HG03103 (cell line): ENCODE measurements at regions not wholly inside any gene's neighbourhood (a gene's known extent, or its start where the extent isn't known, plus 50 kb on each side); places are given as distances from the start of the nearest gene placed in this dataset.

ENCODE experiments used
- ATAC-seq: cut with Tn5 transposase; IDR thresholded peaks from one replicate; pipeline ENCODE4 v1.9.1; 2021; ENCODE audit warnings: low read depth; ENCODE audit not compliant: unreplicated experiment

DNA sequence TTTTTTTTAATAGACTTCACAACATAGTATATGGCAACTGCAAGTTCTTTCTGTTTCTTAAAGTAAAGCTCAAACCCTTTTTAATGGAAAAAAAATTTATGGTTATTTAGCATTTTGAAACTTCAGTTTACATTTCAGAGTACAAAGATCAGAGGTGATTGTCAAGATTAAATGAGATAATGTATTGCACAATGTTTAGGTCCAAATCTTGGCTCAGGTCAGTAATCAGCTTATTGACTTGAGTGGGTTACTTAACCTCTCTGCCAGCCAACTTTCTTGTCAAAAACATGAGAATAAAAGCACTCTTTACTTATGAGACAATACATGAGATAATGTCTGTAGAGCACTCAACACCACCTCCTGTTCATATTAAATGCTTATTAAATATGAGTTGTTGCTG, 345.1 kb upstream of the PTPRD start:
- no peak for ATAC-seq

DNA sequence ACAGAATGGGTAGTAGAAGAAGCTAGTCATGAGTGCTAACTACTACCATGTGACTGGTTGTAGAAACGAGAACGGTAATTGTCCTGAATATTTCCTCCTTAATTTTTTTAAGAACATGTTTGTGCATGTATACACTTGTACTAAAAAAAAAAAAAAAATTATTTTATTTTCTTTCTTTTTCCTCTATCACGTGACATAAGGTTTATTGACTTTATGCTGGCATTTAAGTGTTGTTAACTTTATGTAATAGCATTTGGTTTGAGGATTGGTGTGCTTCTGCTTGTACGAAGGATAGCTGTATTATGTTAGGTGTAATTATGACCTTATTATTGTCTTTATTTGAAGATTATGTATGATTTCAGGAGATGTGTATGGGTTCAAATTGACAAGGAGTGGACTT, 349.1 kb upstream of the PTPRD start:
- no peak for ATAC-seq

DNA sequence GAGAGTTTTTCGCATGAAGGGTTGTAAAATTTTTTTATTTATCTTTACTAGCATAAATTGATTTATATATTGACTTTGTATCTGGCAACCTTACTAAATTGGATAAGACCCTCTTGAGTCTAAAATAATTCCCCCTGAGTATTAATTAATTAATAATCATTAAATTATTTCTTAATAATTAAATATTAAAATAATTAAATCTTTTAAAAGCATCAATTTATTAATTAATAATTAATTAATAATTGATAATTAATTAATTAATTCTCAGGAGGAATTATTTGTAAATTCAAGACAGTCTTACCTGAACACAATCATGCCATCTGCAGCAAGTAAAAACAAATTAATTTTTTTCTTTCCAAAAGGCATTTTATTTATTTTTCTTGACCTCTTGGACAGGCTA, 370.4 kb upstream of the PTPRD start:
- ATAC-seq, result no peak

DNA sequence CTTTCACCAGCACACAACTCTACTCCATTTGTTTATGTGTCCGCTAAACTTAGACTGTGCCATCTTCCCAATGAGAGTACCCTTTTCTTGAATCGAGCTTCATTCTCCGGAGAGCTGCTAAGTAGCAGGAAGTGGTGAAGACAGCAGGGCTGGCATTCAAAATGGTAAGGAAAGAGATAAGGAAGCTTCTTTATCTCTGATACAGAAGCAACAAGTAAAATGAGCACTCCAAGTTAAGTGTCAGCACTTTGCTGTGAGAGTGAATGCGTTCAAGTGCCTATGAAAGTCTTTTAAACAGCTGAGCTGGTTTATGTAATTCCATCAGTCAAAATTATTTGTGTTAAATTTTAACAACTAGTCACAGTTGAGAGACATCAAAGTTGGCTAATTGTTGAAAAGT, 386.8 kb upstream of the PTPRD start:
- ATAC-seq, result no peak

DNA sequence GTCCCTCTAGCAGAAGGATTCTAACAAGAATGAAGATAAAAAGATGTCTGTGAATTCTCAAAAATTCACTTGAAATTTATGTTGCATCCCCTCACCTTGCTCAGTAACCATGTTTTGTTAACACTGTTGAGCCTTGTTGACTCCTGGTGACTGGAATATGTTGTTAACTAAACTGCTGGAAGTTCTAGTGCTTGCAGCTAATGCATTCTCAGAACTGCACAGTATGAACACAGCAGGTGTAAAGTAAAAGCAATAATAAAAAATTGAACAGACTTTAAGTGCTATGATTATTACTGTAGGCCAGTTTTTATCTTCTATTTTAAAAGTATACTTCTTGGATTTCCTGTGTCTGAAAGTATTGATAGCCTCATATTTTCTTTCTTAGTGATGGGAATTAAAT, 388.7 kb upstream of the PTPRD start:
- no peak for ATAC-seq

DNA sequence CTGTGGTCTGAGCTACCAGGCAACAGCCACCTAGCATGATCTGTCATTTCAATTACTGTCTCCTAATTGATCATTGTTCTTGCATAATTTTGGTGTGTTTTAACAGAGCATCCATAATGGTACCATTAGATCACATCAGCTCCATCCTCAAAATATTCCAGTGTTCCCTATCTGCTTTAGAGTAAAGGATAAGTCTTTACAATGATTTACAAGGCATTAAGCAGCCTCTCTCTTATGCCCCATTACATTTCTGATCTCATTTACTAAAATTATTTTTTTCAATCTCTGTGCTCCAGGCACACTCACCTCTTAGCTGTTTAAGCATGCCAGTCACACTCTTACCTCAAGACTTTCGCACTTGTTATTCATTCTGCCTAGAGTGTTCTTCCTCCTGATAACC, 389.9 kb upstream of the PTPRD start:
- ATAC-seq, result no peak

DNA sequence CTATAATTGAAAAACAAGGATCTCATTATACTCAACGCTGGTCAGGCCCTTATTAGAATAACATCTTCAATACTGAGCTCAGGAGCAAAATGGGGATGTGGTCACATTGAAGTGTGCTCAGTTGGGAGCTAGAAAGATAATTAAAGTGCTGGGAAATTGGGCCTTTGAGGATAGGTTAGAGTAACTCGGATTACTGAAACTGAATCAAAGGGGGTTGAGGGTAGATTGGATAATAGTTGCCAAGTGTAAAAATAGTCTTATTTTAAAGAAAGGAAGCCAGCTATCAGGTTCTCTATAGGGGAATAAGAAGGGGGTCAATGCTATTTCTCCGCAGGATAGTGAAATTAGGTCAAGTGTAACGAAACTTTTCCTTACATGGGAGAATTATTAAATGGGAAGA, 391.0 kb upstream of the PTPRD start:
- no peak for ATAC-seq

DNA sequence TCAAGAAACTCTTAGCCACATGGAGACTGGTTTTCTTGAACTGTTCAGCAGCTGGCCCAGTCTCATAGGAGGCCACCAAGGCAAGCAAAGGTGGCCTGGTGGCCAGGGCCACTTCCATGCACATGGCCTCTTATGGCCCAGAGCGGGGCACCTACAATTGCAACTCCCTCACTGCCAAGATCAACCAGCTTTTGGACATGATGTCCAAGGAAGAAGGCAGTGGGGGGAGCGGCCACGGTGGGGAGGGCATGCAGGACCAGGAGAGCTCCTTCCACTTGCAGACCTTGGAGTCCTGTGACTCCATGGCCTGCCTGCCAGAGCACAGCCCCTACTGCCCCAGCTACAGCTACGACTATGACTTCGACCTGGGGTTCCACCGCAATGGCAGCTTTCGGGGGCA, 398.9 kb upstream of the PTPRD start:
- ATAC-seq, result no peak

DNA sequence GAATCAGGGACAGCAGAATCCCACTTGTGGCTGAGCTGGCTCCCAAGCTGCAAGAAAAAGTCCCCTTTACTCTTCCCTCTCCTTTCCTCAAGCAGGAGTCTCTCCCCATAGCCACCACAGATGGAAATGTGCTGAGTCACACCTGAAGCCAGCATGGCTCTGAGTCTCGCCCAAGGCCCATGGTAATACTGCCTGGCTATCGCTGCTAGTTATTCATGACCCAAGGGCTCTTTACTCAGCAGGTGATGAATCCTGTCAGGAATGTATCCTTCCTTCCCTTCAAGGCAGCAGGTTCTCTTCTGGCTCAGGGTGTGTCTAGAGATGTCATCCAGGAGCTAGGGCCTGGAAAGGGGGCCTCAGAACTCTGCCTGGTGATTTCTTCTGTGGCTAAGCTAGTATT, 403.3 kb upstream of the PTPRD start:
- no peak for ATAC-seq

DNA sequence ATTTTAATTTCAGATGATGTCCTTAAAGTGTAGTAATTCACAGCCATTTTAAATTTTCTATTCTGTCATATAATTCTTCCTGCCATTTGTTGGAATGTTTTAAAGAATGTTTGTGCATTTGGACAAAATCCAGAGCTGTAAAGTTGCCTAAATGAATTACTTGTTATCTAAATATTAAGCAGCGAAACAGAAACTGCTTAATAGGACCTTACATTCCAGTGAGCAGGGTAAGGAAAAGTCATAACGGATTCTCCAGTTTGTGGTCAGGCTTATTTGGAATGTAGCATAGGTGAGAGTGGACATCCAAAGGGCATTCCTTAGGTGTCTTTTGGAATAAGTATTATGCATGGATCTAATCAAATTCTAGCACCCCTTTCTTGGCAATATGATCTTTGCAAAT, 410.4 kb upstream of the PTPRD start:
- ATAC-seq, result no peak

DNA sequence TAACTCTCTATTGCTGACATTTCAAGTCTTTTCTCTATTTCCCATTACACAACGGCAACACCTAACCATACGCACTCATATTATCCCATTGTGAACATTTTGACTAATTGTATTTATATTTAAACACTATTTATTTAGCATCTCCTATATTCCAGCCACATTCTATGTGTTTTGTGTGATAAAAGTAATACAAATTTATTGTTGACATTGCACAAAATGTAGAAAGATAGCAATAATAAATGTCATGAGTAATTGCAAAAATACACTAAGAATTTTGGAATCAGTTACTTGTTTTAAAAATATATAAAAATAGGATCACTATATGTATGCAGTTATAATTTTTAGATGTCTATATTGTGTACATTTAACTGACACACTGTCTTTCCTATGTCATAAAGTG, 413.0 kb upstream of the PTPRD start:
- no peak for ATAC-seq

DNA sequence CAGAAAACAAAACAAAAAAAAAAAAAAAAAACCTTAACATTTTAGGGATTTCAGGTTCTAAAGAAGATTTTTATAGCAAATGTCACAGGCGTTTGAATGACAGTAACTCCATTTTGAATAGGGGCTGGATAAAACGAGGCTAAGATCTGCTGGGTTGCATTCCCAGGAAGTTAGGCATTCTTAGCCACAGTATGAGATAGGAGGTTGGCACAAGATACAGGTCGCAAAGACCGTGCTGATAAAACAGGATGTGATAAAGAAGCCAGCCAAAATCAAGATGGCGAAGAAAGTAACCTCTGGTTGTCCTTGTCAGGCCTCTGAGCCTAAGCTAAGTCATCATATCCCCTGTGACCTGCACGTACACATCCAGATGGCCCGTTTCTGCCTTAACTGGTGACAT, 425.6 kb upstream of the PTPRD start:
- ATAC-seq, result no peak

DNA sequence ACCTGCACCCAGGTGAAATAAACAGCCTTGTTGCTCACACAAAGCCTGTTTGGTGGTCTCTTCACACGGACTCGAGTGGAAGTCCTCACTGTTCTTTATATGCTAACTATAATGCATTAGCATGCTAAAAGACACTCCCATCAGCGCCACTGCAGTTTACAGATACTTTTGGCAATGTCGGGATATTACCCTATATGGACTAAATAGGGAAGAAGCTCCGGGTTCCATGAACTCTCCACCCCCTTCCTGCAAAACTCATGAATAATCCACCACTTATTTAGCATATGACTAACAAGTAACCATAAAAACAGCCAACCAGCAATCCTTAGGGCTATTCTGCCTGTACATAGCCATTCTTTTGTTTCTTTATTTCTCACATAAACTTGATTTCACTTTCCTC, 426.2 kb upstream of the PTPRD start:
- no peak for ATAC-seq

DNA sequence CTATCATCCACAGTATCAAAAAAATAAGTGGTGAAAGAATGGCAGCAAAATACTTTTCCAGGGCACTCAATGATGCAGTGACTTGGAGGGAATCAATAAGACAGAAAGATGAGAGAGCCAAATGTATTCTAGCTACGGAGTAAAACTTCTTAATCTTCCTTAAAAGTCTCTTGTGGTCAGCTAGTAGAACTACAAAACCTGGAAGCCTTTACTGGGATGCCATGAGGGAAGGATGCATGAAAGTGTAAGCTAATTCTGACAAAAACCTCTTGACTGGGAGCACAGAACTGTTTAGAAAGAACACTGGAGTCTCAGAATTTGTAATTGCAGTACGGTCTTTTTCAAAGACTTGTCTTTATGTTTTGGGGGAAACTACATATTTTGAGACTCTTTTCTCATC, 432.8 kb upstream of the PTPRD start:
- ATAC-seq, result no peak

DNA sequence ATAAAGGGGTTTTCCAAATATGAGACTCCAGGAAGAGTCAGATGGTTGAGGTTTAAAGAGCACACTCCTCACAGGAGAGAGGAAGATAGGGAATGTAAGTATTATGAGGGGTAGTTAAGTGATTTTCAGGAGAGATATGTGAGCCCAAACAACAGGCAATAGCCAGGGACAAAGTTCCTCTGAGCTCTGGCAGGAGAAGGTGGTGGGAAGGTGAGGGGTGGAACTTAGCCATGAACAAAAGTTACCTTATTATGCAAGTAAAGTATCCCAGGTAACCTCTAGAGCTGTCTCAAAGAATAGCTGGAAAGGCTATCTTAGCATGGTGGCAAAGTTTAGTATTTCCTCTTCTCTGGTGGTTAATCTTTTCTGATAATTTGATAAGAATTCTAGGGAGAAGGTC, 450.5 kb upstream of the PTPRD start:
- ATAC-seq, result no peak

DNA sequence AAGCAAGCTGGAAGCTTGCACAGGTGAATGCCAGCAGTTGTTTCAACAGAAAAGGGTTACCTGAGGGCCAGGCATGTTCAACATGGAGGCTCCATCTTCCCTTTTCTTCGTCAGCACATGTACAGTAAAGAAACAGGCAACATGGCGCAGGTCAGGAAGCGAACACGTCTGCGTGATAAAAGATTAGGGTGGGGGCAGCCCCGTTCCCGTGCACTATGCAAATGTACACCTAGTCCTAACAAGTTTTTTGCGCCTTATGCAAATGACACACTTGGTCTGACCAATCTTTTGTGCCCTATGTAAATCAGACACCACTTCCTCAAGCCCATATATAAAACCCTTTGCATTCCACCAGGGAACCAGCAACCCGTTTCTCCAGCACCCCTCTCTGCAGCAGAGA, 452.1 kb upstream of the PTPRD start:
- no peak for ATAC-seq

DNA sequence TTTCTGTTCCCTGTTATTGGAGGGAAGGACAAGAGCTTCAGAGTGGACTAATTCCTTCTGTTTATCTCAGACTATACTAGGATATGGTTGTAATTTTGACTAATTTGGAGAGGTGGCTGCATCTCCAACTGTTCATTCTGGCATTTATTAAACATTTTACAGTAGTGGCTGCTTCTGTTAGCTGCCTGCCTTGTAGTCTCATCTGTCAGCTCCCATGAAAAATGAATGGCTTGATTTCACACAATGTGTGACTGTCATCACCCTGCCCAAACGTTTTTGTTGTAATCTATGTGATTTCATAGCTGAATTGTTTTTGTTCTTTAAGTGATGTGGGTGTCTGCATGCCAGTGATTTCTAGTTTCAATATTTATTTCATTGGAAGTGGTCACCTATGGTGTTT, 459.4 kb upstream of the PTPRD start:
- ATAC-seq, result no peak

DNA sequence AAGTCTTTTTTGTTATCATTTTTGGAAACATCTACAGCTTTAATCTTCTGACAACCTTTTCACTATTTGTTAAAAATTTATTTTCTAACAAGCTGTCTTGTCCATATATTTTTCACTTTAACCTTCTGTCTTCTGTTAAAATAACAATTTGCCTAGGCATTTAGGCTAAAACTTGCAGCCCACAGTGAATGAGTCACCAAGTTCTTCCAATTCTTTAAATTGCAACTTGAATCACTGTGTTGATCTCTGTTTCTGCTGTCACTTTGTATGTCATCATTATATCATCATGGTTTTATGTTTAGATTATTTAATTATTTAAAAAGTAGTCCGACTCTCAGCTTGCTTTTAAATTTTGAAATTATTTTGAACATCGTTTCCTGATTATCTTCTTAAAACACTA, 473.8 kb upstream of the PTPRD start:
- no peak for ATAC-seq

DNA sequence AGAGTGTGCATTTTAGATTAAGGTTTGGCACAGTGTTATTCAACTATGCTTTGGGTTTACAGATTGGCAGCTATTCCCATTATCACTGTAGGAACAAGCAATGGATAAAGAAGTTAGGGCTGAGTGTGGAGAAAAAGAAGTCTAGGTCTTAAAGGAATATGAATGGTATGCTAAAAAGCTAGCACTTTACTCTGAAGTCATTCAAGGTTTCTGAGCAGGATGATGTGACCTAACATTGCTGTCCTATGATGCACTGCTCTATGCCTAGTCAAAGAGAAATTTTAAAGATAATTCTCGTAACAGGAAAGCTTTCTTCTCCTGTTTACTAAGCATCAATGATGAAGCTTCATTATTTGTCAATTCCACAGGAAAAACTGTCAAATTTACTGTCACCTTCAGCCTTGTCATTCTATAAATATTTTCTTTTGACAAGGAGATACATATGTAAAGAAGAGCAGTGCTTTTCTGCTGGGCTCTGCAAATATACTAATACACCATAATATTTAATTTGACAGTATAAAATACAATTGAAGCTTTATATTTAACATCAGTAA, 476.1 kb upstream of the PTPRD start:
- ATAC-seq, result no peak

DNA sequence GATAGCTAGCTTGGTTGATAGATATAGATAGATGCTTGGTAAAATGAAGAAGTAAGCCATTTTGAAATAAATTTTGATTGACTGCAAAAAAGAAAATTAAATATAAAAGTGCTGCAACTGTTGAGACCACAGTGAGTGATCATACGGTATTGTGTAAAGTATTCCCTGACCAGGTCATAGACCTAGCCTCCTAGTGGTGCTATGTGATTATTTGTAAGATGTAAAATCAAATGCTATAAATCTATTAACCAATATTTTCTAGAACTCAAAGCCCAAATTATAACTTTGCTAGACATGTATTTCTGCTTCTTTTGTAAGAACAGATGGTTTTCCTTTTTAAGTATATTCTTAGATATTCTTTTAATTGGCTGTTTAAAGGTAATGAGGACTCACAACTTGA, 480.2 kb upstream of the PTPRD start:
- no peak for ATAC-seq

DNA sequence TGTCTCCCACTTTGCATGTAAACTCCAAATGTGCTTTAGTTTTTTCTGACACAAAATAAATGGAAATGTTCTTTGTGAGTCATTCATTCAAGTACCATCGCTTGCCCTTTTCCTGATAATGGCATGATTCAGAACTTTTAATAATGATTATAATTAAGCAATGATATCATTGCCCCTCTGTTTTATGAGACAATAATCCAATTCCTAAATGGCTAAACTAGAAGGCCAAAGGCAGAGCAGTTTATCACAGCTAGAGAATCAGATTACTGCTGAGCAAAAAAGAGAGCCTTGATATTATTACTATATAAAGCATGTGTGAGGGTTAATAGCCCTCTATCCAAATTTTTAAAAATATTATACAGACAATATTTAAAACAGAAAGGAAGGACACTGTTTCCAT, 484.2 kb upstream of the PTPRD start:
- no peak for ATAC-seq

DNA sequence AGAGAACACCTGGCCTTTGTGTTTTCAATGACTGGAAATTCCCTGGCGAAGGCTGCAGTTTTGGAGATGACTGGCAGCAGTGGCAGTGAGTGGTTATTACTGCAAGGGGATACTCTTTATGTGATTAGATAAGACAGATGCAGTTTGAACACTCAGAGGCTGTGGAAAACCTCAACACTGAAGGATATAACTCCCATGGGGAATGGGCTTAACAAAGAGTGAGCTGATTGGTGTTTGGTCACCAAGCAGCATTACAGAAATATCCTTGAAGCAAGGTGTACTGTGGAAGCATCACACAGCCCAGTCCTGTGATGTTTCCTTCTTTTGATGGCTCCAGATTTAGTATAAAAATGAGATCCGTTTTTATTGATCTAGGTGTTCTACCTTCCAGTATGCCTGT, 490.7 kb upstream of the PTPRD start:
- no peak for ATAC-seq

DNA sequence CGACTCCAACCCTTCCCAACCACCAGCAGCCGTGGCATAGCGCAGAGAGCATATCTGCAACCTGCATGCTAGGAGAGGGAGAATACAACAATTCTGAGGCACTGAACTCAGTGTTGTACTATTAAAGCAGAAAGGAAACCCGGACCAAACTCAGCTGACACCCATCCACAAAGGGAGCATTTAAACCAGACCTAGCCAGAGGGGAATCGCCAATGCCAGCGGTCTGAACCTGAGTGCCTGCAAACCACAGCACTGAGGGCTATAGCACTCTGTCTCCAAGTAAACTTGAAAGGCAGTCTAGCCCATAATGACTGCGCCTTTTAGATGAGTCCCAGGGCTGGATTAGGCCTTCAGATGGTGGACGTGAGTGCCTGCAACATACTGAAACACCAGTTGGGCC, 494.4 kb upstream of the PTPRD start:
- no peak for ATAC-seq

DNA sequence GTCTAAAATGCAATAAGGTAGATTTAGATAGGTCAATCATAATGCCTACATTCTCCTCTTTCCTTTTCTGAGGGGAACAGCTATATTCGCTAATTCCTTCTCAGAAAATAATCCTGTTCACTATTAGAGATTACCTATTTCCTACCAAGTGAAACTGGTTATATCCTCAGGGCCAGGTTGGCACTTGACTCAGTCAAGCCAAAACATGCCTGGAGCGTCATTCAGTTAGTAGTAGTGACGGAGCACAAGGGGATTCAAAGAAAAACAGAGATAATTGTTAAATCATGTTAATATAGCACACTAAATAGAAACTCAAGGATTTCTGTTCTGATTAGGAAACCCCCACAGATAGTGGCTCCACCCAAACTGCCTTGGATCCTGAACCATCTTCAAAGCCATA, 515.4 kb upstream of the PTPRD start:
- ATAC-seq, result no peak
